Stomach (tissue), 4 donors: ENCODE measurements at regions not wholly inside any gene's neighbourhood (a gene's known extent, or its start where the extent isn't known, plus 50 kb on each side); places are given as distances from the start of the nearest gene placed in this dataset.

Experiments used
- EP300 ChIP-seq: sonication (generic); formaldehyde crosslinking; IDR thresholded peaks from one replicate; pipeline ENCODE4 v1.6.1; 2017; ENCODE audit warnings: antibody characterized with exemption
- TF ChIP-seq, protein P1 (sequence below), 7 experiments: fragments of 450-650 bp in 4 of 7; fragments of 200-600 bp in 3 of 7; sonication (generic) in 3 of 7; IDR thresholded peaks; one replicate each; pipeline ENCODE4 v1.5.1; 2016 to 2019; ENCODE audit warnings: antibody characterized with exemption in 7 of 7, control low read depth in 2 of 7, mild to moderate bottlenecking in 1 of 7

DNA sequence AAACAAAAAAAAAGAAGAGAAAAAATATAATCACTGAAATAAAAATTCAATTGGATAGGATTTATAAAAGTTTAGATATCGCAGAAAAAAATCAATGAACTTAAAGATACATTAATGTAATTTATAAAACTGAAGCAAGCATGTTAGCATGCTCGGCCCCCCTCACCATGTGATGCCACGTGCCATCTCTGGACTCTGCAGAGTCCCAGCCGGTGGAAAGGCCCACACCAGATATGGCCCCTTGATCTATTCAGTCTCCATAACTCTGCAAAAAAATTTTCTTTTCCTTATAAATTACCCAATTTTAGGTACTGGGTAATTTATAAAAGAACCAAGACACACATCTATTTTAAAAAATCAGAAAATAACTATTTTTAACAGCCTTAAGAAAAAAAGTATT is 476.0 kb upstream of the ANO3 start:
- TF ChIP-seq, protein P1, sequence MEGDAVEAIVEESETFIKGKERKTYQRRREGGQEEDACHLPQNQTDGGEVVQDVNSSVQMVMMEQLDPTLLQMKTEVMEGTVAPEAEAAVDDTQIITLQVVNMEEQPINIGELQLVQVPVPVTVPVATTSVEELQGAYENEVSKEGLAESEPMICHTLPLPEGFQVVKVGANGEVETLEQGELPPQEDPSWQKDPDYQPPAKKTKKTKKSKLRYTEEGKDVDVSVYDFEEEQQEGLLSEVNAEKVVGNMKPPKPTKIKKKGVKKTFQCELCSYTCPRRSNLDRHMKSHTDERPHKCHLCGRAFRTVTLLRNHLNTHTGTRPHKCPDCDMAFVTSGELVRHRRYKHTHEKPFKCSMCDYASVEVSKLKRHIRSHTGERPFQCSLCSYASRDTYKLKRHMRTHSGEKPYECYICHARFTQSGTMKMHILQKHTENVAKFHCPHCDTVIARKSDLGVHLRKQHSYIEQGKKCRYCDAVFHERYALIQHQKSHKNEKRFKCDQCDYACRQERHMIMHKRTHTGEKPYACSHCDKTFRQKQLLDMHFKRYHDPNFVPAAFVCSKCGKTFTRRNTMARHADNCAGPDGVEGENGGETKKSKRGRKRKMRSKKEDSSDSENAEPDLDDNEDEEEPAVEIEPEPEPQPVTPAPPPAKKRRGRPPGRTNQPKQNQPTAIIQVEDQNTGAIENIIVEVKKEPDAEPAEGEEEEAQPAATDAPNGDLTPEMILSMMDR (IDR thresholded peaks at IDR 0.05): no peak
- no peak for TF ChIP-seq EP300
